ENCODE measurements at regions not wholly inside any gene's neighbourhood (a gene's known extent, or its start where the extent isn't known, plus 50 kb on each side); places are given as distances from the start of the nearest gene placed in this dataset.

GRCh38 chr2:6297238-6297637 lies 568.5 kb downstream of the CMPK2 start:
- TF ChIP-seq CTCF (conservative IDR thresholded peaks at IDR 0.05 in 1 of 2, IDR thresholded peaks at IDR 0.05 in 1 of 2; ENCODE audit: extremely low read depth in 1 of 2, insufficient read depth in 1 of 2, low read depth in 1 of 2, low read length in 2 of 2): no peak
- no peak for TF ChIP-seq EZH2 (IDR thresholded peaks at IDR 0.05; ENCODE audit: borderline replicate concordance, low read length)
